ENCODE measurements at regions not wholly inside any gene's neighbourhood (a gene's known extent, or its start where the extent isn't known, plus 50 kb on each side); places are given as distances from the start of the nearest gene placed in this dataset.
"Not testable (repeated sequence)": the region's sequence is repeated elsewhere in the genome, so short reads cannot be mapped to it uniquely, and the experiment has no call there.

DNA sequence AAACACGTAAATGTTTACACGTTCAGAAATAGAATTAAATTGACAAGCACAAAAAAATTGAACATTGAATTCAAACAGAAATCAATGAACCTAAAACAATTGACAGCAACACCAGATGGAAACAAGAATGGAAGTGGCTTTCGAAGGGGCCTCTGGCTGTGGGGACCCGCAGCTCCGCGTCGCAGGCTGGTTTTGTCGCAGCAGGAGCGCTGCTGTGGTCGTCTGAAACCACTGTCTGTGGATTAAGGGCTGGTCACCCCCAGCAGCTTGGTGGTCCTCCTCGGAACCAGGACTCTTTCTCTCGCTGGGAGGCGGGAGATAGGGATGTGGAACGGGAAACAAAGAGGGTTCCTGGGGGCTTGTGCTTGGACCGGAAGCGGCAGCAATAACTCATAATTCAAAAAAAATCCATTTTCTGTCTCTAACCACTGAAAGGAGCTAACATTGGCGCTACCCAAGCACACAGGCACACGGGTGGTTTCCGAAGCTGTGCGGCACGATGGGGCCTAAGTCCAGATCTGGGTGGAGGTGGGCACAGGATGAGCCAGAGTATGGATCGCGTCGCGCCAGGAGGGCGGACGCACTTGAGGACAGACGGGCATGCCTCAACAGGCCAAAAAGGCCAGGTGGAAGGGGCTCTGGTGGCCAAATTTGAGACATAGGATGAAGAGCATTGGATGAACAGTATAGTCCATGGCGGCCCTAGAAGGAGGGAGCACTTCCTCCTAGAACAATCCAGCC, 346.0 kb downstream of the CNTNAP3B start:
- H3K4me3 ChIP-seq, H3K27me3 ChIP-seq, H3K4me1 ChIP-seq, H3K36me3 ChIP-seq, H3K27ac ChIP-seq, DNase-seq, H3K9me3 ChIP-seq: not testable (repeated sequence)

DNA sequence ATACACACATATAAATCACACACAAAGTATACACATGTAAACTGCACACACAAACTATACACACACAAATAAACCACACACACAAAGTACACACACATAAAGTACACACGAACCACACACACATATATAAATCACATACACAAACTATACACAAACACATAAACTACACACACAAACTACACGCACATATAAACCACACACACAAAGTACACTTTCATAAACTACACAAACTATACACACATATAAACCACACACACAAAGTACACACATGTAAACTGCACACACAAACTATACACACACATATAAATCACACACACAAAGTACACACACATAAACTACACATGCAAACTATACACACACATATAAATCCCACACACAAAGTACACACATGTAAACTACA, 347.3 kb downstream of the CNTNAP3B start:
- H3K27ac ChIP-seq, H3K4me1 ChIP-seq, H3K27me3 ChIP-seq, H3K9me3 ChIP-seq, DNase-seq, H3K36me3 ChIP-seq, H3K4me3 ChIP-seq: not testable (repeated sequence)

- H3K27me3 ChIP-seq, H3K36me3 ChIP-seq, H3K4me1 ChIP-seq, H3K27ac ChIP-seq, H3K4me3 ChIP-seq, H3K9me3 ChIP-seq: not testable (repeated sequence)
- DNase-seq = peak in 1 of 3 donors; percentile 49
Observed at GRCh38 chr9:41779897-41780406, 349.3 kb downstream of the CNTNAP3B start.

GRCh38 chr9:41779192-41779591, 350.0 kb downstream of the CNTNAP3B start:
- not testable (repeated sequence) for H3K4me1 ChIP-seq, H3K27me3 ChIP-seq

DNA sequence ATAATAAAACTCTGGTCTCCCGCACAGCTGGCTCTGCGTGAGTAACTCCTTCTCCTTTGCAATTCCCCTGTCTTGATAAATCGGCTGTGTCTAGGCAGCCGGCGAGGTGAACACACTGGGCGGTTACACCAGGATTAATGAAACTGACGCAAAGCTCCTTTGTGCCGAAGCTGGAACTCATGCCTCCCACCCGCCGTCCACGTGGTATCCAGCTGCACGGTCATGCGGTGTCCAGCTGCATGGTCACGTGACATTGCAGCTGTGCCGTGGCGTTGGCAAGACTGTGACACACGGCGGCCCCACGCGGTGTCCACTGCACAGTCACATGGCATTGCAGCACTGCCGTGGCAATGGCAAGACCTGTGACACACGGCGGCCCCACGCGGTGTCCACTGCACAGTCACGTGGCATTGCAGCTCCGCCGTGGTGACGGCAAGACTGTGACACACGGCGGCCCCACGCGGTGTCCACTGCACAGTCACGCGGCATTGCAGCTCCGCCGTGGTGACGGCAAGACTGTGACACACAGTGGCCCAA, 350.6 kb downstream of the CNTNAP3B start:
- not testable (repeated sequence) for H3K4me3 ChIP-seq, H3K9me3 ChIP-seq, H3K36me3 ChIP-seq, H3K27ac ChIP-seq, H3K27me3 ChIP-seq, H3K4me1 ChIP-seq, DNase-seq

More at GRCh38 chr9:41779192-41779591, 350.0 kb downstream of the CNTNAP3B start:
- H3K27ac ChIP-seq, H3K4me3 ChIP-seq, DNase-seq, H3K36me3 ChIP-seq, H3K9me3 ChIP-seq: not testable (repeated sequence)

GRCh38 chr9:41777536-41777935, 351.7 kb downstream of the CNTNAP3B start:
- not testable (repeated sequence) for H3K9me3 ChIP-seq, H3K36me3 ChIP-seq, H3K4me1 ChIP-seq, H3K27ac ChIP-seq, DNase-seq, H3K4me3 ChIP-seq, H3K27me3 ChIP-seq

DNA sequence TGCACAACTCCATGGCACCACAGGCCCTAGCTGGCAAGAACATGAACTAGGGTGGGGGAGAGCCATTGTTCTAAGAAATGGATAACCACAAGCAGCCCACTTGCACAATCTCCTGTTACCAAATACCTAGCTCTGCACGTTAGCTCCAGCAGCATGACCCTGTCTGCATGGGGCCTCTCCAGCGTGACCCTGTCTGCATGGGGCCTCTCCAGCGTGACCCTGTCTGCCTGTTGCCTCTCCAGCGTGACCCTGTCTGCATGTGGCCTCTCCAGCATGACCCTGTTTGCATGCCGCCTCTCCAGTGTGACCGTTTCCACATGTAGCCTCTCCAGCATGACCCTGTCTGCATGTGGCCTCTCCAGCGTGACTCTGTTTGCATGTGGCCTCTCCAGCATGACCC, 356.7 kb downstream of the CNTNAP3B start:
- H3K27ac ChIP-seq, H3K4me1 ChIP-seq, H3K36me3 ChIP-seq, H3K27me3 ChIP-seq, H3K9me3 ChIP-seq, DNase-seq, H3K4me3 ChIP-seq: not testable (repeated sequence)

- DNase-seq, H3K27me3 ChIP-seq, H3K36me3 ChIP-seq, H3K4me3 ChIP-seq, H3K27ac ChIP-seq, H3K4me1 ChIP-seq, H3K9me3 ChIP-seq: not testable (repeated sequence)
Observed at GRCh38 chr9:41771693-41772092, 357.5 kb downstream of the CNTNAP3B start.

GRCh38 chr9:41754822-41755221, 374.4 kb downstream of the CNTNAP3B start:
- H3K9me3 ChIP-seq, DNase-seq, H3K36me3 ChIP-seq, H3K27ac ChIP-seq, H3K4me3 ChIP-seq, H3K4me1 ChIP-seq, H3K27me3 ChIP-seq: not testable (repeated sequence)

DNA sequence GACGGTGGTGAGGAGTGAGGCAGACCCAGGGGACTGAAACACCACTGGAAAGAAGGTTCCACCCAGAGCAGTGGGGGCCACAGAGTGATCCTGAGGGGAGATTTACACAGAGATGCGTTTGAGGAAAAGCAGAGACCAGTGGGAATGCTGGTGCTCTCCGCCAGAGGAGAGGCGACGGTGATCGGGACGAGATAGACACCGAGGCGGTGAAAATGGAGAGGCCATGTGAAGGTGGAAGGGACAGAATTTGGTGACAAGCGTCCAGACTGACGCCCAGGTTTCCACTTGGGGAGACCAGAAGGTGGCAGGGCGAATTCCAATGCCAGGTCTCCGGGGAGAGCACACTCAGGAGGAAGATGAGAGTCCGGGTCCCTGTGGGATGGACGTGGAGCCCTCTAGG, 374.8 kb downstream of the CNTNAP3B start:
- H3K36me3 ChIP-seq, H3K27ac ChIP-seq, H3K4me1 ChIP-seq, H3K27me3 ChIP-seq, H3K9me3 ChIP-seq, H3K4me3 ChIP-seq: not testable (repeated sequence)
- peak in 1 of 3 donors; percentile 16 for DNase-seq

DNA sequence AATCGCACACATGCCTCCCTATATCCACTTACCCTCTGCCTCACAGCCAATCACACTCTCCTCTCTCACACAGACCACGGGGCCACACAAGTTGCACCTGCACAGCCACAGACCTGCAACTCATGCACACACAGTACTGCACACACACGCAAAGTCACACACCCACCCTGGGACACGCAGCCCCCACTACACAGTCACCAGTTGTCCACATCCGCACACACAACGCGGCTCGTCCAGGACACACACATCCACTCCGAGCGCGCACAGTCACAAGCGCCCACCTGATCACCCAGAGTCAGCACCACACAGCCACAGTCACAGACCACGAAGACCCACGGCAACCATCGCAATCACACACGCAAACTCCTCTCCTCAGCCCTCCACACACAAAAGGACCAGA, 387.3 kb downstream of the CNTNAP3B start:
- H3K27me3 ChIP-seq, DNase-seq, H3K9me3 ChIP-seq, H3K4me1 ChIP-seq, H3K27ac ChIP-seq, H3K36me3 ChIP-seq, H3K4me3 ChIP-seq: not testable (repeated sequence)

DNA sequence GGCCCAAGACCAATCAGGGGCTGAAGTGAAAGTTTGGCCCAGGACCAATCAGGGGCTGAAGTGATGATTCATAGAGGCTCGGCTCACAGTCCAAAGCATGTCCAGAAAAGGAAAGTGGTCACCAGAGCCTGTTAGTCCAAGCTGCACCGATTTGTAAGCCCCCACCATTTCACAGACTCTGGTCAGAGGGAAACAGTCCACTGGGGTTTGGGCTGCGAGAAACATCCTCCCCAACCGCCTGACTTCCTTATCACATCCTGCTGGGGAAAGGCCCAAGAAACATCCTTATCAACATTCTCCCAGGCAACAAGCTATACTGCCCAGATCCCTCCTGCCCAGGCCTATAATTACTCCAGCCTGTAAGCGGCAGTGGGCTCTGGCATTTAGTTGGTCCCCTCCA, 388.1 kb downstream of the CNTNAP3B start:
- H3K9me3 ChIP-seq, H3K27me3 ChIP-seq, H3K4me3 ChIP-seq, H3K36me3 ChIP-seq, H3K4me1 ChIP-seq, H3K27ac ChIP-seq, DNase-seq: not testable (repeated sequence)

- not testable (repeated sequence) for H3K4me3 ChIP-seq, H3K27ac ChIP-seq, H3K27me3 ChIP-seq, H3K4me1 ChIP-seq, H3K9me3 ChIP-seq, DNase-seq, H3K36me3 ChIP-seq
Observed at GRCh38 chr9:41738681-41739080, 390.5 kb downstream of the CNTNAP3B start.

- H3K4me1 ChIP-seq, H3K27ac ChIP-seq, H3K4me3 ChIP-seq, H3K27me3 ChIP-seq, H3K9me3 ChIP-seq, DNase-seq, H3K36me3 ChIP-seq: not testable (repeated sequence)
Observed at GRCh38 chr9:41699190-41699589, 430.0 kb downstream of the CNTNAP3B start.

DNA sequence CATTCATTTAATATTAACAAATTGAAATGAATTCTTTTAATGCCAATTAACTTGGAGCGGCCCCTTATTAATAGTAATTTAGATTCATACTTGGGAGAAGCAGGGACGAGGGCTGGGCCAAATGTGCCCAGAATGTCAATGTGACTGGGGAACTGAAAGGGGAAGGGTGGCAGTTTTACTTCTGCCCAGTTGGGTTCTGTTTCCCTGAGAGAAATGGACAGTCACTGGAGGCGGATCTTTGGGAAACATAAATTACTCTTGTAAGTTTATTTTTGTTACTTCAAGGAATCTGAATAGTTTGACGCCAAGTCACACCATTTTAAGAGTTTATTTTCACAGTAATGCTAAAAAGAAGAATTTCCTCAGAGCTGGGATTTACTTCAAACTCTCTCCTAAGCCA, 432.1 kb downstream of the CNTNAP3B start:
- H3K4me1 ChIP-seq, H3K27me3 ChIP-seq, DNase-seq, H3K9me3 ChIP-seq, H3K4me3 ChIP-seq, H3K36me3 ChIP-seq: not testable (repeated sequence)
- H3K27ac ChIP-seq = peak overlapping the region in 1 of 4 donors; percentile 18

DNA sequence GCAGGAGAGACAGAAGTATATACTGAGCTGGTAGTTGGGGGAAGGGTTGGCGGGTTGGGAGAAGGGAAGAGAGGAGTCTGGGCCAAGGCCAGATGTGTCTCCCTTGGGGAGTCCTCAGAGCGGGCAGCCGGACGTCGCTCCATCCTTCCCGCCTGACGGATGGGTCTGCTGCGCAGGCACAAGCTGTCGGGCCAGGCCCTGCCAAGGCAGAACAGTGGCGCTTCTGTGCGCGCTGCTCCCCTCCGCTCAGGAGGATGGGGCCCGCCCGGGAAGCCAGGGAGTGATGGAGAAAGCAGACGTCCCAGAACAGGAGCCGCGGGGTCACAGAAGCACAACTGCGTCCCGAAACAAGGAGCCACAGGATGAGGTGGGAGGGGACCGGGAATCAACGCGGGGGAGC, 449.9 kb downstream of the CNTNAP3B start:
- H3K9me3 ChIP-seq, H3K27ac ChIP-seq, H3K27me3 ChIP-seq, H3K36me3 ChIP-seq, DNase-seq, H3K4me1 ChIP-seq, H3K4me3 ChIP-seq: not testable (repeated sequence)
